Endodermal cell (in vitro differentiated cells): ENCODE measurements at regions not wholly inside any gene's neighbourhood (a gene's known extent, or its start where the extent isn't known, plus 50 kb on each side); places are given as distances from the start of the nearest gene placed in this dataset.
A peak's percentile ranks its signal among the peaks of the same experiment; 100 is the strongest.

Experiments used
- DNase-seq: peaks from one replicate; pipeline ENCODE4 v3.0.0-alpha.2; 2017
- H3K27ac ChIP-seq: 2 replicates; pipeline ENCODE4 v1.5.1; 2013; ENCODE audit warnings: mild to moderate bottlenecking, low read depth, low read length, moderate library complexity
- H3K27me3 ChIP-seq: 2 replicates; pipeline ENCODE4 v1.6.1; 2013; ENCODE audit warnings: mild to moderate bottlenecking, low read length, moderate library complexity; ENCODE audit not compliant: insufficient read depth, control insufficient read depth, poor library complexity, severe bottlenecking
- H3K36me3 ChIP-seq: 2 replicates; pipeline ENCODE4 v1.7.0; 2013; ENCODE audit warnings: mild to moderate bottlenecking, low read length, moderate library complexity; ENCODE audit not compliant: control insufficient read depth, insufficient read depth
- H3K4me1 ChIP-seq: one replicate; pipeline ENCODE4 v1.7.0; 2013; ENCODE audit warnings: low read length; ENCODE audit not compliant: control insufficient read depth, insufficient read depth
- H3K4me3 ChIP-seq: 2 replicates; pipeline ENCODE4 v1.5.1; 2013; ENCODE audit warnings: mild to moderate bottlenecking, low read length, moderate library complexity
- H3K9ac ChIP-seq: 2 replicates; pipeline ENCODE4 v1.6.1; 2013; ENCODE audit warnings: mild to moderate bottlenecking, low read length, moderate library complexity; ENCODE audit not compliant: poor library complexity, severe bottlenecking; ENCODE audit errors: extremely low read depth
- H3K9me3 ChIP-seq: 2 replicates; pipeline ENCODE4 v1.6.1; 2013; ENCODE audit warnings: mild to moderate bottlenecking, low read length, moderate library complexity; ENCODE audit not compliant: control insufficient read depth
- H3K27ac Mint-ChIP-seq: 2 replicates; pipeline ENCODE4 v1.8.0; 2020; ENCODE audit warnings: mixed read lengths
- H3K27me3 Mint-ChIP-seq: 2 replicates; pipeline ENCODE4 v1.8.0; 2021; ENCODE audit warnings: mild to moderate bottlenecking, mixed read lengths; ENCODE audit not compliant: insufficient read depth
- H3K36me3 Mint-ChIP-seq: 2 replicates; pipeline ENCODE4 v1.8.0; 2020; ENCODE audit warnings: low read depth, mixed read lengths
- H3K4me1 Mint-ChIP-seq: 2 replicates; pipeline ENCODE4 v1.8.0; 2020; ENCODE audit warnings: mixed read lengths
- H3K4me3 Mint-ChIP-seq: 2 replicates; pipeline ENCODE4 v1.8.0; 2020; ENCODE audit warnings: mild to moderate bottlenecking, moderate library complexity, mixed read lengths
- H3K9me3 Mint-ChIP-seq: 2 replicates; pipeline ENCODE4 v1.8.0; 2020; ENCODE audit warnings: mild to moderate bottlenecking, mixed read lengths
- CTCF ChIP-seq: fragments of 200-600 bp; sonication (generic); conservative IDR thresholded peaks from 2 replicates; pipeline ENCODE4 v1.5.0; 2021; ENCODE audit warnings: antibody characterized with exemption, mild to moderate bottlenecking
- WGBS, 2 experiments: methylation state at CpG; one replicate each; pipeline versions ENCODE4 v1.1.5 to v1.1.7; 2013; ENCODE audit warnings: missing lambda C conversion rate in 2 of 2, mixed read lengths in 1 of 2; ENCODE audit not compliant: insufficient coverage in 1 of 2, insufficient read length in 1 of 2; 5-methylcytosine and 5-hydroxymethylcytosine counted together

- Mint-ChIP-seq H3K27me3 (peaks cover 2% of the 10 kb centered on the region), H3K4me1 (peaks cover under 1% of the 10 kb centered on the region), H3K36me3 (no peaks in the 10 kb centered on the region), H3K9me3 (no peaks in the 10 kb centered on the region), H3K4me3 (no peak overlapping the region), H3K27ac (no peak overlapping the region)
- 87 to 95% methylated on average over 2 to 6 of the region's 6 CpGs for WGBS, 2 experiments
- no peaks in the 10 kb centered on the region for H3K9me3 ChIP-seq
- H3K27me3 ChIP-seq = no peaks in the 10 kb centered on the region
- no peak overlapping the region for H3K4me3 ChIP-seq
- H3K9ac ChIP-seq = no peak overlapping the region
- H3K36me3 ChIP-seq = no peaks in the 10 kb centered on the region
- H3K4me1 ChIP-seq = no peaks in the 10 kb centered on the region
- TF ChIP-seq CTCF = no peak
- DNase-seq = no peak
- no peak overlapping the region for H3K27ac ChIP-seq
Observed at GRCh38 chr16:17559394-17559793, 88.6 kb upstream of the XYLT1 start.

GRCh38 chr16:17557949-17558348 is 87.2 kb upstream of the XYLT1 start:
- no peaks in the 10 kb centered on the region for H3K36me3 ChIP-seq
- Mint-ChIP-seq H3K9me3 (no peaks in the 10 kb centered on the region), H3K27me3 (no peaks in the 10 kb centered on the region), H3K27ac (no peak overlapping the region), H3K4me1 (peaks cover 2% of the 10 kb centered on the region), H3K36me3 (no peaks in the 10 kb centered on the region), H3K4me3 (no peak overlapping the region)
- no peak overlapping the region for H3K4me3 ChIP-seq
- peak; percentile 11 for DNase-seq
- no peaks in the 10 kb centered on the region for H3K27me3 ChIP-seq
- no peaks in the 10 kb centered on the region for H3K4me1 ChIP-seq
- TF ChIP-seq CTCF = no peak
- no peaks in the 10 kb centered on the region for H3K9me3 ChIP-seq
- H3K27ac ChIP-seq = no peak overlapping the region
- 88% methylated on average over 4 to 5 of the region's 5 CpGs for WGBS, 2 experiments
- H3K9ac ChIP-seq = no peak overlapping the region

GRCh38 chr16:17557480-17557879 is 86.7 kb upstream of the XYLT1 start:
- no peak overlapping the region for H3K27ac ChIP-seq
- H3K36me3 Mint-ChIP-seq = no peaks in the 10 kb centered on the region
- H3K27ac Mint-ChIP-seq = no peak overlapping the region
- no peak for TF ChIP-seq CTCF
- H3K9me3 Mint-ChIP-seq = no peaks in the 10 kb centered on the region
- H3K4me3 ChIP-seq = no peak overlapping the region
- 92 to 95% methylated on average over 8 to 10 of the region's 10 CpGs for WGBS, 2 experiments
- no peaks in the 10 kb centered on the region for H3K9me3 ChIP-seq
- H3K36me3 ChIP-seq = no peaks in the 10 kb centered on the region
- H3K4me3 Mint-ChIP-seq = no peak overlapping the region
- no peak for DNase-seq
- H3K27me3 Mint-ChIP-seq = no peaks in the 10 kb centered on the region
- H3K9ac ChIP-seq = no peak overlapping the region
- H3K27me3 ChIP-seq = no peaks in the 10 kb centered on the region
- peaks cover 2% of the 10 kb centered on the region for H3K4me1 Mint-ChIP-seq
- H3K4me1 ChIP-seq = no peaks in the 10 kb centered on the region
